HEK293 (cell line): ENCODE measurements at regions not wholly inside any gene's neighbourhood (a gene's known extent, or its start where the extent isn't known, plus 50 kb on each side); places are given as distances from the start of the nearest gene placed in this dataset.

ENCODE experiments used
- WT1 ChIP-seq: fragments of 450-650 bp; formaldehyde crosslinking; IDR thresholded peaks from 2 replicates; pipeline ENCODE4 v1.5.1; 2016; ENCODE audit warnings: missing biosample characterization, missing genetic modification characterization
- ZBTB20 ChIP-seq: fragments of 450-650 bp; formaldehyde crosslinking; IDR thresholded peaks from 2 replicates; pipeline ENCODE4 v1.5.1; 2016; ENCODE audit warnings: missing biosample characterization, missing genetic modification characterization
- ZNF146 ChIP-seq: fragments of 450-650 bp; formaldehyde crosslinking; IDR thresholded peaks from 2 replicates; pipeline ENCODE4 v1.5.1; 2016; ENCODE audit warnings: missing biosample characterization, missing genetic modification characterization
- ZNF223 ChIP-seq: fragments of 450-650 bp; formaldehyde crosslinking; IDR thresholded peaks from 2 replicates; pipeline ENCODE4 v1.5.1; 2016; ENCODE audit warnings: missing biosample characterization, missing genetic modification characterization
- TF ChIP-seq, protein P1 (sequence below): fragments of 450-650 bp; formaldehyde crosslinking; IDR thresholded peaks from 2 replicates; pipeline ENCODE4 v1.5.1; 2017; ENCODE audit warnings: missing biosample characterization, missing genetic modification characterization

DNA sequence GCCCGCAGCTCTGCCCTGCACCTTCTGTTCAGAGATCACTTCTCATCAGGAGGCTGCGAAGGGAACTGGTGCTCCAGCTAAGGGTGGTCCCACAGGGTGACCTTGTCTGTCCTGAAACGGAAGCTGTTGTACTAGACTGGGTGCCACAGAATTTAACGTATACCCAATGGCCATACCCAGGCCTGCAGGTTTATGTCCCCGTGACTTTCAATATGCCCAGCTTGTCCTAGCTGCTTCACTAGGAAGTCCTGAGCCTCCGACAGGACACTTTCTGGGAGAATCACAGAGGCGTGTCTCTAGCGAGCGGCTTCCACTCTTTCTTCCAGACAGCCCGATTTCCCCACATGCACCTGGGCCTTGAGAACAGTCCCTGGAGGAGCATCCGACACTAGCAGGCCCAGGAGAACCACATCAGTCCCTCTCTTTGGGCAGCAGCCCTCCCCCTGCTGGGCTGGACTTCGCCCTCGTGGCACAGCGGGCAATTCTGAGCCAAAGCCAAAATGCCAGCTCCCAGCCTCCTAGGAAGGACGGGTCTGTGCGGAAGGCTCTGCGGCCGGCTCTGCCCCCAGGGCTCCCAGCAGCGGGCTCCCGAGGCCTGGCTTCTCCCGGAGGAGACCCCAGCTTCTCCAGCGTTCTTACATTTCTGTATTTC, 91.9 kb upstream of the OTOS start:
- TF ChIP-seq ZNF146 (no peak), ZBTB20 (no peak), WT1 (no peak), ZNF223 (tag by site-specific recombination) (no peak)
- TF ChIP-seq, protein P1, sequence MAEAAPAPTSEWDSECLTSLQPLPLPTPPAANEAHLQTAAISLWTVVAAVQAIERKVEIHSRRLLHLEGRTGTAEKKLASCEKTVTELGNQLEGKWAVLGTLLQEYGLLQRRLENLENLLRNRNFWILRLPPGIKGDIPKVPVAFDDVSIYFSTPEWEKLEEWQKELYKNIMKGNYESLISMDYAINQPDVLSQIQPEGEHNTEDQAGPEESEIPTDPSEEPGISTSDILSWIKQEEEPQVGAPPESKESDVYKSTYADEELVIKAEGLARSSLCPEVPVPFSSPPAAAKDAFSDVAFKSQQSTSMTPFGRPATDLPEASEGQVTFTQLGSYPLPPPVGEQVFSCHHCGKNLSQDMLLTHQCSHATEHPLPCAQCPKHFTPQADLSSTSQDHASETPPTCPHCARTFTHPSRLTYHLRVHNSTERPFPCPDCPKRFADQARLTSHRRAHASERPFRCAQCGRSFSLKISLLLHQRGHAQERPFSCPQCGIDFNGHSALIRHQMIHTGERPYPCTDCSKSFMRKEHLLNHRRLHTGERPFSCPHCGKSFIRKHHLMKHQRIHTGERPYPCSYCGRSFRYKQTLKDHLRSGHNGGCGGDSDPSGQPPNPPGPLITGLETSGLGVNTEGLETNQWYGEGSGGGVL (tag by site-specific recombination): no peak
